ENCODE measurements at regions not wholly inside any gene's neighbourhood (a gene's known extent, or its start where the extent isn't known, plus 50 kb on each side); places are given as distances from the start of the nearest gene placed in this dataset.

GRCh38 chr12:111041091-111041490 lies 120.7 kb upstream of the MYL2 start:
- no peak for TF ChIP-seq ZC3H10 (CRISPR knock-in tag; IDR thresholded peaks at IDR 0.05)
- no peak for TF ChIP-seq ZFP3 (CRISPR knock-in tag; IDR thresholded peaks at IDR 0.05)
- no peak for TF ChIP-seq ARNTL (CRISPR knock-in tag; IDR thresholded peaks at IDR 0.05; ENCODE audit: borderline replicate concordance, low read depth)
- TF ChIP-seq CSDC2 (CRISPR knock-in tag; IDR thresholded peaks at IDR 0.05) = no peak
- no peak for TF ChIP-seq TCF4 (CRISPR knock-in tag; IDR thresholded peaks at IDR 0.05; ENCODE audit: borderline replicate concordance)
- no peak for TF ChIP-seq ISL1 (CRISPR knock-in tag; IDR thresholded peaks at IDR 0.05)
- TF ChIP-seq SNAI2 (CRISPR knock-in tag; IDR thresholded peaks at IDR 0.05) = no peak
- TF ChIP-seq GLIS3 (CRISPR knock-in tag; IDR thresholded peaks at IDR 0.05) = no peak
- TF ChIP-seq RARB (CRISPR knock-in tag; IDR thresholded peaks at IDR 0.05) = no peak
